ENCODE measurements at regions not wholly inside any gene's neighbourhood (a gene's known extent, or its start where the extent isn't known, plus 50 kb on each side); places are given as distances from the start of the nearest gene placed in this dataset.

DNA sequence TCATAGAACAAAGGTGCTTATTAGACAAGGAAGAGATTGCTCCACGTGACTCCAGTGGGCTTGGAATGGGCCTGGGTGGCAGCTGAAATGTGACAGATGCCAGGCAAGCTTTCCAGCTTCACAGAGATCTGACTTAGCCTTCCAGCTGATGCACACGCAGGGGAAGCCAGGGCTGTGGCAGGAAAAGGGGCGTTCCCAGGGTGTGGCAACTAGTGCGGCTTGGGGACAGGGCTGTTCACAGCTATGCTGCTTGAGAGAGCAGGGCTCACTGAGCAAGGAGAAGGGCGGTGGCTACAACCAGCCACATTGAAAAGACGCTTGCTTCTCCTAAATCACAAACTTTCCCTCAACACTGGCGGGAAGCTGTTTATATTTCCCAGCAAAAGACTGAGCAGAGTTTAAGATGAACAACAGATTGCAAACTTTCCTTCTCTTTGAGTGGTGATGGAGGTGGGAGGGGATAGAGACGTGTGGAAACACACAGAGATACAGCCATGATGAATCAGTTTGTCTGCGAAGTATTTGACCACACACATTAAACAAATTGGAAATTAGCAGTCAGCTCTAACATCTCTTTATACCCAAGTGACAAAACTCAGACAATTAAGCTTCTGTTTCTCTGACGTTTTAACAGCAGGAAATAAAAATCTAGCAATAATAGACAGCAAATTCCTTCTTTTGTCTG, 127.5 kb downstream of the BDH1 start:
- TF ChIP-seq, protein P1, sequence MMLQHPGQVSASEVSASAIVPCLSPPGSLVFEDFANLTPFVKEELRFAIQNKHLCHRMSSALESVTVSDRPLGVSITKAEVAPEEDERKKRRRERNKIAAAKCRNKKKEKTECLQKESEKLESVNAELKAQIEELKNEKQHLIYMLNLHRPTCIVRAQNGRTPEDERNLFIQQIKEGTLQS (IDR thresholded peaks at IDR 0.05): no peak
- TF ChIP-seq, protein P2, sequence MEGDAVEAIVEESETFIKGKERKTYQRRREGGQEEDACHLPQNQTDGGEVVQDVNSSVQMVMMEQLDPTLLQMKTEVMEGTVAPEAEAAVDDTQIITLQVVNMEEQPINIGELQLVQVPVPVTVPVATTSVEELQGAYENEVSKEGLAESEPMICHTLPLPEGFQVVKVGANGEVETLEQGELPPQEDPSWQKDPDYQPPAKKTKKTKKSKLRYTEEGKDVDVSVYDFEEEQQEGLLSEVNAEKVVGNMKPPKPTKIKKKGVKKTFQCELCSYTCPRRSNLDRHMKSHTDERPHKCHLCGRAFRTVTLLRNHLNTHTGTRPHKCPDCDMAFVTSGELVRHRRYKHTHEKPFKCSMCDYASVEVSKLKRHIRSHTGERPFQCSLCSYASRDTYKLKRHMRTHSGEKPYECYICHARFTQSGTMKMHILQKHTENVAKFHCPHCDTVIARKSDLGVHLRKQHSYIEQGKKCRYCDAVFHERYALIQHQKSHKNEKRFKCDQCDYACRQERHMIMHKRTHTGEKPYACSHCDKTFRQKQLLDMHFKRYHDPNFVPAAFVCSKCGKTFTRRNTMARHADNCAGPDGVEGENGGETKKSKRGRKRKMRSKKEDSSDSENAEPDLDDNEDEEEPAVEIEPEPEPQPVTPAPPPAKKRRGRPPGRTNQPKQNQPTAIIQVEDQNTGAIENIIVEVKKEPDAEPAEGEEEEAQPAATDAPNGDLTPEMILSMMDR (IDR thresholded peaks at IDR 0.05; ENCODE audit: low read depth, low read length, missing input control): no peak

Data from liver (tissue), 3 donors.